Tibial nerve (tissue), 3 donors: ENCODE measurements at regions not wholly inside any gene's neighbourhood (a gene's known extent, or its start where the extent isn't known, plus 50 kb on each side); places are given as distances from the start of the nearest gene placed in this dataset.

Experiments used
- POLR2A ChIP-seq, 2 donors: fragments of 450-650 bp; IDR thresholded peaks; one replicate each; pipeline ENCODE4 v1.6.1; 2017; ENCODE audit warnings: antibody characterized with exemption in 2 of 2, mild to moderate bottlenecking in 2 of 2, moderate library complexity in 2 of 2
- TF ChIP-seq, protein P1 (sequence below), 5 experiments: fragments of 200-600 bp in 3 of 5; fragments of 450-650 bp in 2 of 5; sonication (generic) in 3 of 5; IDR thresholded peaks; one replicate each; pipeline ENCODE4 v1.5.1; 2016 to 2019; ENCODE audit warnings: antibody characterized with exemption in 5 of 5, mild to moderate bottlenecking in 3 of 5, moderate library complexity in 2 of 5

DNA sequence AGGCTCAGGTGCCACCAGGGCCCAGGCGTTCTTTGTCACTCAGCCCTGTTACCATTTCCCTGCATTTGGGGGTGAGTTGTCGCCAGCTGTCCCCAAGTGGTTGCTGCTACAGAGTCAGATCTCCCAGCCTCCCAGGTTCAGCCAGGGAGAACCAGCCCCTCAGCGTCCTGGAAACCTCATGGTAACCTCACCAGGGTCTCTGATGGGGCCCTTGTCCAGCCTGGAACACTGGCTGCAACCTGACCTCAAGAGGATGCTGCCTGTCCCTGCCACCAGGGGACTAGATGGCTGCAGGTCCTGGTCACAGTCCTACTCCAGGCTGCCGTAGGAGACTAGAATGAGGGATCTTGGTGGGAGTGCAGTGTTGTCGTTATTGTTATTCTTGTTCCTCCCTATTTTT lies 228.3 kb upstream of the PDE10A start:
- TF ChIP-seq POLR2A (IDR thresholded peaks at IDR 0.05), result no peak
- TF ChIP-seq, protein P1, sequence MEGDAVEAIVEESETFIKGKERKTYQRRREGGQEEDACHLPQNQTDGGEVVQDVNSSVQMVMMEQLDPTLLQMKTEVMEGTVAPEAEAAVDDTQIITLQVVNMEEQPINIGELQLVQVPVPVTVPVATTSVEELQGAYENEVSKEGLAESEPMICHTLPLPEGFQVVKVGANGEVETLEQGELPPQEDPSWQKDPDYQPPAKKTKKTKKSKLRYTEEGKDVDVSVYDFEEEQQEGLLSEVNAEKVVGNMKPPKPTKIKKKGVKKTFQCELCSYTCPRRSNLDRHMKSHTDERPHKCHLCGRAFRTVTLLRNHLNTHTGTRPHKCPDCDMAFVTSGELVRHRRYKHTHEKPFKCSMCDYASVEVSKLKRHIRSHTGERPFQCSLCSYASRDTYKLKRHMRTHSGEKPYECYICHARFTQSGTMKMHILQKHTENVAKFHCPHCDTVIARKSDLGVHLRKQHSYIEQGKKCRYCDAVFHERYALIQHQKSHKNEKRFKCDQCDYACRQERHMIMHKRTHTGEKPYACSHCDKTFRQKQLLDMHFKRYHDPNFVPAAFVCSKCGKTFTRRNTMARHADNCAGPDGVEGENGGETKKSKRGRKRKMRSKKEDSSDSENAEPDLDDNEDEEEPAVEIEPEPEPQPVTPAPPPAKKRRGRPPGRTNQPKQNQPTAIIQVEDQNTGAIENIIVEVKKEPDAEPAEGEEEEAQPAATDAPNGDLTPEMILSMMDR (IDR thresholded peaks at IDR 0.05), result no peak
